ENCODE measurements at regions not wholly inside any gene's neighbourhood (a gene's known extent, or its start where the extent isn't known, plus 50 kb on each side); places are given as distances from the start of the nearest gene placed in this dataset.

DNA sequence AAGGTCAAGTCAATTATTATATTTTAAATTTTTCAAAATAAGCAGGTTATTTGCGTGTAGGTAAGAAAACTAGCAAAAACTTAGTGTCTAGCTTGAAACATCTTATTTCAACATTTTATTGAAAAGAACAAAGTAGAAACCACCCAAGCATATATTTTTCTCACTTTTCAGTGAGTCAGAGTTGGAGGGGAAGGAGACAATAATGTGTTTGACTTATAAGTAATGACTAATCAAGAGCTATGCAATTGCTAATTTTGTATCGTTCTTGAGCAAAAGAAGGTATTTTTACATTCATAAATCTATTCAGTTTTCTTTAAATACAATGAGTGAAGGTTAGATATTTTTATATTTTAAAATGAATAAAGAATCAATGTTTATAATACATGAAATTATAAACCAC is 54.4 kb upstream of the P2RY1 start:
- DNase-seq: no peak

DNA sequence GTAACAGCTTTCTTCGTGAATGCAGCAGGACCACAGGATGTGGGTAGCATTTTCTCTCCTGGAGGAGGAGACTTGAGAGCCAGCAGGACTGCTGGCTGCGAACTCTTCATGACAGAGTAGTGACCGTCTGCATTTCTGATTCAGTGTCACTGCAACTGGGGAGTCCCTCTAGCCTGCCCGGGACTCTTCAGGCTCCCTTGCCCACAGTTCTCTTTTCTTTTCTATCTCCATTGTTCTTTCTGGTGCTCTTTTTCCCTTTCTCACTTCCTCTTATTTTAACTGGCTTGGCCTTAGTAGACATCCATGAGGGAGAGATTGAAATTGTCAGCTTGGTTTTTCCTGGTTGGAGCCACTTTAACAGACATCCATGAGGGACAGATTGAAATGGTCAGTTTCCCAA is 49.9 kb upstream of the P2RY1 start:
- no peak for DNase-seq

Measured in COR-L47 (cell line).